ENCODE measurements at regions not wholly inside any gene's neighbourhood (a gene's known extent, or its start where the extent isn't known, plus 50 kb on each side); places are given as distances from the start of the nearest gene placed in this dataset.

GRCh38 chr6:12449447-12449846 is 159.3 kb downstream of the EDN1 start:
- TF ChIP-seq, protein P1, sequence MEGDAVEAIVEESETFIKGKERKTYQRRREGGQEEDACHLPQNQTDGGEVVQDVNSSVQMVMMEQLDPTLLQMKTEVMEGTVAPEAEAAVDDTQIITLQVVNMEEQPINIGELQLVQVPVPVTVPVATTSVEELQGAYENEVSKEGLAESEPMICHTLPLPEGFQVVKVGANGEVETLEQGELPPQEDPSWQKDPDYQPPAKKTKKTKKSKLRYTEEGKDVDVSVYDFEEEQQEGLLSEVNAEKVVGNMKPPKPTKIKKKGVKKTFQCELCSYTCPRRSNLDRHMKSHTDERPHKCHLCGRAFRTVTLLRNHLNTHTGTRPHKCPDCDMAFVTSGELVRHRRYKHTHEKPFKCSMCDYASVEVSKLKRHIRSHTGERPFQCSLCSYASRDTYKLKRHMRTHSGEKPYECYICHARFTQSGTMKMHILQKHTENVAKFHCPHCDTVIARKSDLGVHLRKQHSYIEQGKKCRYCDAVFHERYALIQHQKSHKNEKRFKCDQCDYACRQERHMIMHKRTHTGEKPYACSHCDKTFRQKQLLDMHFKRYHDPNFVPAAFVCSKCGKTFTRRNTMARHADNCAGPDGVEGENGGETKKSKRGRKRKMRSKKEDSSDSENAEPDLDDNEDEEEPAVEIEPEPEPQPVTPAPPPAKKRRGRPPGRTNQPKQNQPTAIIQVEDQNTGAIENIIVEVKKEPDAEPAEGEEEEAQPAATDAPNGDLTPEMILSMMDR (IDR thresholded peaks at IDR 0.05 in 8 of 11, conservative IDR thresholded peaks at IDR 0.05 in 3 of 11): no peak
- no peak for TF ChIP-seq POLR2AphosphoS5 (IDR thresholded peaks at IDR 0.05)

All from spleen (tissue), 7 donors.